ENCODE measurements at regions not wholly inside any gene's neighbourhood (a gene's known extent, or its start where the extent isn't known, plus 50 kb on each side); places are given as distances from the start of the nearest gene placed in this dataset.

DNA sequence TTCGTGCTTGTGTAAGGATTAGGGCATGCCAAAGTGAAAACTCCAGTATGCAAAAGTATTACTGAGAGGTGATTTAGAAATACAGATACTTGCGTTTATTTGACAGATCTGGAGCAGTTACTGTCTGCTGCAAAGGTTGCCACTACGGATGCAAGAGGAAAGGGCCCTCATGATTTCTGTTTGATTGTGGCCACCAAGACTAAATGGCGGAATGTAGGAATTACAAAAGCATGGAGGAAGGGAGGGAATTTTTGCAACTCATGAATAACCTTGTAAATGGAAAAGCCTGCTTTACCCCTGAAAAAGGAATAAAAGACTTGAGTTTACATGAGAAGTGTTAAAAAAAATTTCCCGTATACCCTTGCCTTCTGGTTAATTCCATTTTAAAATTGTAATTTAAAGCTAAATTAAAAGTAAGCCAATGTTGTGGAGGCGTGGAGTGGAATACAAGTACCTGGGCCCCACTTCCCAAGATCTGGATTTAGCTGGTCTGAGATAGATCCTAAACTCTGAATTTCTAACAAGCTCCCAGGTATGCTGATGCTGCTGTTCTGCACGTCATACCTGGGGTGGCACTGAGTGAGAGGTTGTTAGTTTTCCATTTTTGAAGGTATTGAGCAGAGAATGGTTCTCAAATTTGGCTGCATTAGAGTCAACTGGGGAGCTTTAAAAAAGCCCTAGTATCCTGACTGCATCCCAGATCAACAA lies 56.6 kb upstream of the NKX2-2 start:
- TF ChIP-seq POLR2A (IDR thresholded peaks at IDR 0.05; ENCODE audit: low read depth, low read length) (no peak), SPI1 (IDR thresholded peaks at IDR 0.05; ENCODE audit: low read depth, low read length) (no peak), PAX5 (IDR thresholded peaks at IDR 0.05; ENCODE audit: insufficient read depth, low read length, severe bottlenecking) (no peak), POLR2AphosphoS5 (IDR thresholded peaks at IDR 0.05; ENCODE audit: low read depth, low read length) (no peak), POU2F2 (IDR thresholded peaks at IDR 0.05; ENCODE audit: low read depth, low read length) (no peak), TAF1 (IDR thresholded peaks at IDR 0.05; ENCODE audit: low read depth, low read length) (no peak)
- FAIRE-seq: no peak

DNA sequence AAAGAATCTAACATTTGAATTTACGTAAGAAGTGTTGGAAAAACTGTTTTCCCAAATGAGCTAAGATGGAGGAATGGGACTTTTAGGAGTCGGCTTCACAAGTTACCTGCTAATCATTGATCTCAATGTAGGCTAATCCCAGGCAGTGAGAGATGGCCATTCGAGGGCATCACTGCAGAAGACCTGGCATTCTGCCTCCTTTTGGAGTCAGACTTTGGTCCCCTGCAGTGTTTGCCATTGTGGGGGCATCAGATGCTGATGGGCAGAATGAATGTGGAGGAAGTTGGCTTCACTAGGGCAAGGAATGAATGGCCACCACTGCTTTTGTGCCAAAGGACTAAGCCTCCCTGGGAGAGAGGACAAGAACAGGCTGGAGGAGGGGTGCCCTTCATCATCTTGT lies 55.7 kb upstream of the NKX2-2 start:
- no peak for DNase-seq (ENCODE audit: insufficient read length, low spot score)
- TF ChIP-seq POLR2AphosphoS5 (IDR thresholded peaks at IDR 0.05; ENCODE audit: low read depth, low read length): no peak
- no peak for TF ChIP-seq TAF1 (IDR thresholded peaks at IDR 0.05; ENCODE audit: low read depth, low read length)
- TF ChIP-seq POU2F2 (IDR thresholded peaks at IDR 0.05; ENCODE audit: low read depth, low read length): no peak
- no peak for TF ChIP-seq SPI1 (IDR thresholded peaks at IDR 0.05; ENCODE audit: low read depth, low read length)
- no peak for TF ChIP-seq POLR2A (IDR thresholded peaks at IDR 0.05; ENCODE audit: low read depth, low read length)
- TF ChIP-seq PAX5 (IDR thresholded peaks at IDR 0.05; ENCODE audit: insufficient read depth, low read length, severe bottlenecking): no peak
- FAIRE-seq: no peak

More for the DNA sequence above, 56.6 kb upstream of the NKX2-2 start:
- no peak for DNase-seq (ENCODE audit: insufficient read length, low spot score)

GRCh38 chr20:21564127-21564773 lies 50.4 kb upstream of the NKX2-2 start:
- FAIRE-seq (no peak), DNase-seq (ENCODE audit: insufficient read length, low spot score) (no peak)
- TF ChIP-seq POLR2A (IDR thresholded peaks at IDR 0.05; ENCODE audit: low read depth, low read length): no peak
- TF ChIP-seq TAF1 (IDR thresholded peaks at IDR 0.05; ENCODE audit: low read depth, low read length): no peak
- no peak for TF ChIP-seq POLR2AphosphoS5 (IDR thresholded peaks at IDR 0.05; ENCODE audit: low read depth, low read length)
- no peak for TF ChIP-seq SPI1 (IDR thresholded peaks at IDR 0.05; ENCODE audit: low read depth, low read length)
- TF ChIP-seq PAX5 (IDR thresholded peaks at IDR 0.05; ENCODE audit: insufficient read depth, low read length, severe bottlenecking): no peak
- TF ChIP-seq POU2F2 (IDR thresholded peaks at IDR 0.05; ENCODE audit: low read depth, low read length): no peak

Data from GM12891 (cell line).